ENCODE measurements at regions not wholly inside any gene's neighbourhood (a gene's known extent, or its start where the extent isn't known, plus 50 kb on each side); places are given as distances from the start of the nearest gene placed in this dataset.

DNA sequence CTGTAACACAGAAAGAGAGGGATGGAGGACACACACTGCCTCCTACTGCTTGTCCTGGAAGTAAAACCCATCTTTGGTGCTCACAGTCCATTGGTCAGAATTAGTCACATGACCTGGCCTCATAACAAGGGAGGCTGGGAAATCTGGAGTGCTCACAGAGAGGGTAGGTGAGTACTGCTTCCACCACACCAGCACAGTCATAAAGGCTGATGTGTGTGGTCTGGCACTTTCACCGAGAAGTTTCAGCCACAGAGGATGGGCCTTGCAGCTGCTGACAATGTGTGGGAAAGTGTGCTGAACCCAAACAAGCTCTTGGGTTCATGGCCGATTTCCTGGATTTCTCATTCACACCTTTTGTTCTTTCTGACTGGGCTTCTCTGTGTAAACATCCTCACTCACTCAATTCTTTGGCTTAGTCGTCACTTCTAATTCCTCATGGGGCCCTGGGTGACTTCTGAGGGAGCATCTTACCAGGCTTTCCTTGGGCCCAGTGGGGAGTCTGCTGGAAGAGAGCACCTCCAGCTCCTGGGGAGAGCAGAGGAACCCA, 100.7 kb downstream of the ASB7 start:
- peak; percentile 19 for DNase-seq

DNA sequence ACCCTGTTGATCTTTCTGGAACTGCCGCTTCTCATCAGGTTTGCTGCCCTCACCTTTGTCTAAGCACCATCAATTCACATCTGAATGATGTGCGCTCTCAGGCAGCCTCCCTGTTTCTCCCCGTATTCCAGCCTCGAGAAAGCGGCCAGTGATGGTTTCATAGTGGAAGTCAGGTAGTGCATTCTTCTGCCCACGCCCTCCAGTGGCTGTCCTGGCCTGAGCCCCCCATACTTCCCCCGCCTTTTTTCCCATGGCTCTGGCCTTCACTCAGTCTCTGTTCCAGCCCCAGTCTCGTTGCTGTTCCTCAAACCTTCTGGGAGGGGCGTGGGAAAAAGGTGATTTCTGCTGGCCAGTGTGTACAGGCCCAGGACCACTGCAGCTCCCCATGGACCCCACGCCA, 101.3 kb downstream of the ASB7 start:
- peak; percentile 6 for DNase-seq

DNA sequence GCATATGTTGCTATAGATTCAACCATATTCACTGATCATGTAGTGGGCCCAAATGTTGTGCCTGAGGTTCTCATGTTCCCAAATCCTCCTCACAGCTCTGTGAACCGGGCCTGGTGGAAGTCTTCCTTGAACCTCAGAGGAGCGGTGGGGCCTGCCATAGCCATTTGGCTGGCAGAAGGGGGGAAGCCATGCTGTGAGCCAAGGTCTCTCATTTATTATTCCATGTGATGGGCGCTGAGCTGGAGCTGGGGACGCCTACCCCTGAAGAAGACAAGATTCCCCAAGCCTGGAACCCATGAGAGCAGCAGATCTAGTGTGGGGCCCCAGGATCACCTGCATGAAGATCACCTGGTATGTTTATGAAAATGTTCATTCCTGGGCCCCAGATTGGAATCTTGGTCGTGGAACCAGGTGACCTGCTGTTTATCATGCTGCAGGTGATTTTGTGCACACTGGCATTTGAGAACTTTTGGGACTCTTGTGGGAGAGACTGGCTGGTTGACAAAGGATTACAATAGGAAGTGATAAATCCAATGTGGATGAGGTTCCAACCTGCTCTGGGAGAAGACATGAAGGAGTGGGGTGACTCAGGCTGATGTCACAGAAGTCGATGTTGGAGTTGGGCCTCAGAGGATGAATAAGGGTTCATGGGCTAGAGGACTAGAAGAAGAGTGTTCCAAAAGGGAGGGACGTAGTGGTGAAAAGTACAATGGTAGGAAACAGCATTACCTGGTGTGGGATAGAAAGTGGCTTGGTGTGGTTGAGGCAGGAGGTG, 102.1 kb downstream of the ASB7 start:
- peak; percentile 4 for DNase-seq

DNA sequence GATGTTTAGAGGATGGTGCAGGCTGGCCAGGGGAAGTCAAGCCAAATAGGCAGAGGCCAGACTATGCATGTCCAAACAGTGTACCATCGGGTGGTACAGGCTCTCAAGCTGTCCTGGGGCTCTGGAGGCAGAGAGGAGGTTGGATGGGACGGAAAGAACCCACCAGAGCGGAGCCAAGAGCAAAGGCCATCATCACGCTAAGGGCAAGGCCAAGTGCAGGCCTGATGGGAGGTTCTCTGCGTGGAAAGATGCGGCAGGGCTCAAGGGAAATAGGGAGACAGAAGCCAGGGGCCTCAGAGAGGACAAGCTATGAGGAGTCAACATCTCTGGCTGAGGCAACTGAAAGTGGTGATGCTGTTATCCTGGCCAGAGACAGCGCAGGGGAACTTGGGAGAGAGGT, 102.7 kb downstream of the ASB7 start:
- no peak for DNase-seq

DNA sequence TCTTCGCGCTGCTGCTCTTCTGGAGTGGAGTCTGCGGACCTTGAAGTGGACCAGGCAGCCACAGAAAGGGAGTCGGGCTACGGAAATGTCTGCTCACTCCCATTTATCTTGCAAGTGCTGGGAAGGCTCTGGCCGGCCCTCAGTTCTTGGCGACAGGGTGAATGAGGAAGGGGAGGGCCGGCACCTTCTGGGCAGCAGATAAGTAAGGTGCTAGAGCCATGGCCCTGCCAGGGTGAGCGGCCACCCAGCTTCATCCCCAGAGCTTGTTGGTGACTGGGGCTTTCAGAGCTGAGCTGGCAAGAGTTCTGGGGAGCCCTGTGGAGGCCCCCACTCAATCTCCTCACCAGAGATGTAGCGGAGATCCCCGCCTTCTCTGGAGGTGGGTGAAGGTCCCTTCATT, 103.5 kb downstream of the ASB7 start:
- no peak for DNase-seq

DNA sequence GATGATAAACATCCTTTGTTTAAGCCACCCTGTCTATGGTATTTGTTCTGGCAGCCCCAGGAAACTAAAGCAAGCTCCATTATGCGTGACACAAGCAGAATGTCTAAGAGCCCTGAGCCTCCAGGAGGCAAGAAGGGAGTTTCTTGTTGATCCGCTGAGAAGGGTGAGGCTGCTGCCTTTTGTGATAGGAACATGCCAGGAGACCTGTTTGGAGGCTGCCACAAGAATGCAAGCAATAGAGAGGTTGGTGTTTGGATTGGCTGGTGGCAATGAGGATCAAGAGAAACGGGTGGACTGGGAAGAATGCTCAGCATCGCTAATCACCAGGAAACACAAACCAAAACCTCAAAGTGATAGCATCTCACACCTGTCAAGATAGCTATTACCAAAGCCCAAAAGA, 104.8 kb downstream of the ASB7 start:
- DNase-seq = peak; percentile 3

DNA sequence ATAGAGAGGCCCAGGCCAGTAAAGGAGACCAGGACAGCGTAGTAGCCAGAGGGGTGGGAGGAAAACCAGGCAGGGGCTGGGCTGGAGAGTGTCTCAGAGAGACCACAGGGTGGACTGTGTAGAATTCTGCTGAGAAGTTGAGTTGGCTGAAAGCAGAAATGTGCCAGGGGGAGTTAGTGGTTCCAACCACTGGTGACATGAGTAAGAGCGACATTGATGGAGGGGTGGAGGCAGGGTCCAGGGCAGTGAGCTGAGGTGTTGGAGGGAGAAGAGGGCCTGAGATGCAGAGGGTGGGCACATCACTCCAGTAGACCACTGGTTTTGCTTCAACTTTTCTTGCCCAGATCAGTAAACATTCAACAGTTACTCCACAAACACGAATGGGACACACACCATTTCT, 106.5 kb downstream of the ASB7 start:
- DNase-seq = no peak

DNA sequence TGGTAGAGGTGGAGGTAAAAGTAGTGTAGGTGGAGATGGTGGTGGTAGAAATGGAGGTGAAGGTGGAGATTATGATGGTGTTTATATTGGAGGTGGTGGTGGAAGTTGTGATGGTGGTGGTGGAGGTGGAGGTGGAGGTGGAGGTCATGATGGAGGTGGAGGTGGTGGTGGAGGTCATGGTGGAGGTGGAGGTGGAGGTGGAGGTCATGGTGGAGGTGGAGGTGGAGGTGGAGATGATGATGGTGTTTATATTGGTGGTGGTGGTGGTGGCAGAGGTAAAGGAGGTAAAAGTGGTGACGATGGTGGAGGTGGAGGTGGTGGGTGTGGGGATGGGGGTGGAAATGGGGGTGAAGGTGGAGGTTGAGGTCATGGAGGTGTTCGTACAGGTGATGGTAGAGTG, 107.8 kb downstream of the ASB7 start:
- peak; percentile 18 for DNase-seq

DNA sequence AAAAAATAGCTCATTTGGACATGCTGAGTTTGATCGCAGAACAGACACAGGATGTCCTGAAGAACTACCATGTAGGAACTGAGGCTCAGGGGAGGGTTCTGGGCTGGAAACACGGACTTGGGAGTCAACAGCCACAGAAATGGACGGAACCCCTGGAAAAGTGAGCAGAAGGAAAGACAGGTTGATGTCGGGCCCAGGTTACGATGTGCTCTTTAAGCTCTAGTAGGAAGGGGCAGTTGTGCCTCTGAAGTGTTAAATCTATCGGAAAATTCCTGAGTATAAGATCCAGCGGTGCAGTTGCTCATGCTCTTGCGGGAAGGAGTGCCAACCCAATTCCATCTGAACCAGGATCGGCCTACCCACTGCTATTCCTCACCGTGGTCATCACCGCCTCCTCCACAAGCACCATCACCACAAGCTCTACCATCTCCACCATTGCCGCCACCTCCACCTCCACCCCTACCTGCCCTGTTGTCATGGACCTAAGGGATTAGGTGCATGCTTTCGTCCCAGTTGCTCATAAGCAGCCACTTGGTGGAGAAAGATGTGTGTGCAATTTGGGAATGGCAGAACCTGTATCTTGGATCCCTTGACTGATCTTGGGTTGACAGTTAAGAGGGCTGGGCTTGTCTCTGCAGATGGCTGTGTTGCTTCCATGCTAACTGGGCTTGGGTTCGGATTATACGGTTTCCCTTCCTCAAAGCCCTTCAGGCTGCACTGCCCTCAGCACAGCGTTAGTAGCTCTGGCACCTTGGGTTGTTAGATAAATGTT, 108.5 kb downstream of the ASB7 start:
- peak; percentile 4 for DNase-seq

DNA sequence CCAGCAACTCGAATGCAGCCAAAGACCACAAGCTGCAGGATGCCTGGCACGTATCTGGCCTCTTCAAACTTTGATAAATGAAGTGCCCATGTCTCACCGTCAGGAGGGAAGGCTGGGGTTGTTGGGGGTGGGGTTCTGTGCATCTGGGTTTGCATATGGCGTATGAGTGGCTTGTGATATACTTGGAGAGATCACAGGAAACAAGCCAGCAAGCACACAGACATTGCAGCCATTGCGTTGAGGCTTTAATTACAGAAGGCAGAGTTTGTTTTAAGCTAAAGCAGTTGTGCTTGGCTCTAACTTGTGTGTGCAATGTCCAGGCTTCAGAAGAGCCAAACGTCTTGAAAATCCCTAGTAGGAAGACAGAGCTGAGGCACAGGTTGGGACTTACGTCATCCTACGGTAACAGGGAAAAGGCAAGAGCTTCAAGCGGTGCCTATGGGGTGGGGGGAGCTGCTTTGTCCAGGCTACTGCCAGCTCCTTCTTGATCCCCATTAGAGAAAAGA, 109.2 kb downstream of the ASB7 start:
- DNase-seq = peak; percentile 58

DNA sequence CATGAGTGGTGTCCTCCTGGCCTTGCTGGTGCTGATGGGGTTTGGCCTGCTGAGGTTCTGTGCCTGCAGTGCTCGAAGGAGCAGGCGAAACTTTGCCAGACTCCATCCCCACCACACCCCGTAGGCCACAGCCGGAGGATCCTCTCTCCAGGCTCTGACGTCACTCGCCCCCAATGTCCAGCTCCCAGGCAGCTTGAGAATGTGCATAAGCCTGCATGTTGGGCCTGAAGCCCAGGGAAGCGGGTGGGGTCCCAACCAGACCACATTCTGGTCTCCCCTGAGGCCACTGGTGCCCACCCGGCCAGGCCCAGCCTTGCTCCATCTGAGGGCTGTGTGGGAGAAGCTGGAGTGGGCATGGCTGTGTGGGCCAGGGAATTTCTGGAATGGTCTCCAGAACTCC, 109.8 kb downstream of the ASB7 start:
- peak; percentile 85 for DNase-seq

DNA sequence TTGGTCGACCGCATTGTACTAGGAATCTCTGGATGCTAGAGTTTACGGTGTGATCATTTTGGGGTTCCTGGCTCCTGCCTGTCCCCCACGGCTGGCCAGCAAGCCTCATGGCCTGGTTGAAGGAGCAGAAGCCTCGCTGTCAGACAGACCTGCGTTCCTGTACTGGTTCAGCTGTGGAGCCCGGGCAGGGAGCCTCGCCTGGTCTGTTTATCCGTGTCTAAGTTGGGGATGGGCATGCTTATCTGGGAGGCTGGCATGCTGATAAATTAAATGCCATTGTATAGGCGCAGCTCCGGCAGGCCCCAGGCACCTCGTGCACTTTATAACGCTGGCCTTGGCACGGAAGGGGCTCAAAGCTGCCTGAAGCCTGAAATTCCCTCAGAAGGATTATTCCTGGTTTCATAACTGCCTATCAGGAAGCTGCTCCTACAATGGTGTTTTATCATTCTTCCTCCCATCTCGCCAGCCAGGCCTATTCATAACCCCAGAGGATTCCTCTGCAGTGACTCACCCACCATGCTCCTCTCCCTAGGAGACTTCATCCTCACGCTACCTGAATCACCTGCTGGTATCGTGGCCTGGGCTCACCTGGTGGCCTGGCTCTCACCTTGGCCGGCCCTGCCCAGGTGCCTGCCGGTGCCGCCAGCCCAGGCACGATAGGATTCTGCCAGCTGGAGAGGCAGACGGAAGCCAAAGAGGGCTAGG, 110.9 kb downstream of the ASB7 start:
- peak; percentile 27 for DNase-seq

DNA sequence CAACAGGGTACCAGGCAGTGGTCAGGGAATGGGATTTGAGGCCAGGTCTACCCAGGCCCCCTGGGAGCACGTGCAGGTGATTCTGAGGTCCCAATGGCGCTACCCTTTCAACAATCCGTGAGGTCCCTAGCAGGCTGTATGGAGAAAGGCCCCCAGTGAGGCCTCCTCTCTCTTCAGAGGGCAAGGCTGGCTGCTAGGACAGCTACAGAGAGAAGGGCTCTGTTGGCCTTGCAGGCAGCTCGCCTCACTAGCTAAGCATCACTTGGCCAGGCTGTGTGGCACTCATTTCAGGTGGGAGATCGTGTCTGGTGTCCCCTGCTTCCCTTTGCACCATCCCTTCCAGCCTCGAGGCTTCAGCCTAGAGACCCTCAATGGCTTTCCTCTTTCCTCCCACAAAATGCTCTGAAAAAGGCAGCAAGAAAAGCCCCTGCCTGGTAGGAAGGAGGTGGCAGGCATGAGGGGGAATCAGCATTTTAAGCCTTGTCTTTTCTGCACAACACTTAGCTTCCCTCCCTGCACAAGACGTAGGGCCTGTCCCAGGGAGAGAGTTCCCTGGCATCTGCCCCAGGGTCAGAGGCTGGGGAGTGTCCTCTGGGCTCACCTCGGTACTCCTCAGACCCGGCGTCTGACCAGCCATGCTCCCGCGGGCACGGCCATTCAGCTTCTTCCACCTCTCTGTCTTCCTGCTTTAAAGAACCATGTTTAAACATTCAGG, 111.8 kb downstream of the ASB7 start:
- peak; percentile 16 for DNase-seq

DNA sequence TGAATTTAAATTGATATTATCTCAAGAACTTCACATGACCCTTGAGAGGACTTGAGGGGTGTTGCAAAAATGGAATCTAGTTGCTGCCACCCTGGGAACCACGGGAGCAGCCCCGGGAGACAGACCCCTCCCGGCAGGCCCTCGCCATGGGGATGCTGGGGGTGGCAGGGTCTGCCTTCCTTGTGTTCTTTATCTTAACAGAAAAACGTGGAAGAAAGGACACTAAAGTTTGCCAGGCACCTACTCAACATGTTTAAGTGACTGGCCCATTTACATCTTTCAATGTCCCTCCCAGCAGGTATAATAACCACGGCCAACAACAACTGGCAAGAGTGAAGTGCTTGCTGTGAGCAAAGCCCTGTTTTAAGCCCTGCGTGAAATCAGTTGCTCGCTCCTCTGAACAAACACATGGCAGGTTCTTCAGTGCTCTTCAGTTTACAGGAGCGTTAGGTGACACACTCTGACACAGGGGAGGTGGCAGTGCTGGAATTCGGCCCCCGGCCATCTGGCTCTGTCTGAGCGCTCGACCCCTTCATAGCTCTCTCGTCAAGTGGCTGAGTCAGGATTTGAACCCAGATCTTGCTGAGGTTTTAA, 112.5 kb downstream of the ASB7 start:
- peak; percentile 10 for DNase-seq

DNA sequence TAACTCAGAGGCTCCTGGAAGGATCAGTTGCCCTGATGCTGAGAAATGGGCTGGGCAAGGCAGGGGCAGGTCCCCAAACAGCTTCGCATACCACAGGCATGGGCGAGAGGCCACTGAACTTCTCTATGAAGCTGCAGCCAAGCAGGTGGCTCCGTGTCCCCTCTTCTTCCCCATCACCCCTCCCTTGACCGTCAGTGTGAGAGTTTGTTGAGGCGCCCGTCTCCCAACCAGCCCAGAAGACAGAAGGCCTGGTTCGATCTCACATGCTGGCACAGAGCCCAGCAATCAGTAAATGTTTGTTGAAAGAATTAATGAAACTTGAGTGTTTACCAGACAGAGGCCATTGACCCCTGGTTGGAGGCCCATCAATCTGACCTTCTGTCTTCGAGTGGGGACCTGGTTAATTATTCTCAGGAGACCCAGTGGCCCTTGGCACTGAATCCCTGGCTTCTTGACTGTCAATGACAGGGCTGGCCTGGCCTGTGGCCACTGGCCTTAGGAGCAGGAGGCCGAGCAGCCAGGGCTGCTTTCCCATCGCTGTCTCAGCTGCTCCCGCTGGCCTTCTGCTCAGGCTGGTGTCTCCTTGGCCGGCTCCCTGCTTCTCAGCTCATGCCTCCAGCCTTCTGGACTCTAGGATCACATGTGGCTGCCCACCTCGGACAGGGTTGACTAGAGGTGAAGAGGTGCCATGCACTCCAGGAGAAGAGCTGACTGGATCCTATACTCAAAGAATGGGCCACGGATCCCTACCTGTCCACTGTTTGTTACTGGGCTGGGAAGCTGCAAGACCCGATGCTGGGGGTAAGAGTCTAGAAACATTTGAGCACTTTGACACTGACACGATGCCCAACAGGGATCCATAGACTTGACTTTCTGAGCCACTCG, 113.4 kb downstream of the ASB7 start:
- peak; percentile 15 for DNase-seq

DNA sequence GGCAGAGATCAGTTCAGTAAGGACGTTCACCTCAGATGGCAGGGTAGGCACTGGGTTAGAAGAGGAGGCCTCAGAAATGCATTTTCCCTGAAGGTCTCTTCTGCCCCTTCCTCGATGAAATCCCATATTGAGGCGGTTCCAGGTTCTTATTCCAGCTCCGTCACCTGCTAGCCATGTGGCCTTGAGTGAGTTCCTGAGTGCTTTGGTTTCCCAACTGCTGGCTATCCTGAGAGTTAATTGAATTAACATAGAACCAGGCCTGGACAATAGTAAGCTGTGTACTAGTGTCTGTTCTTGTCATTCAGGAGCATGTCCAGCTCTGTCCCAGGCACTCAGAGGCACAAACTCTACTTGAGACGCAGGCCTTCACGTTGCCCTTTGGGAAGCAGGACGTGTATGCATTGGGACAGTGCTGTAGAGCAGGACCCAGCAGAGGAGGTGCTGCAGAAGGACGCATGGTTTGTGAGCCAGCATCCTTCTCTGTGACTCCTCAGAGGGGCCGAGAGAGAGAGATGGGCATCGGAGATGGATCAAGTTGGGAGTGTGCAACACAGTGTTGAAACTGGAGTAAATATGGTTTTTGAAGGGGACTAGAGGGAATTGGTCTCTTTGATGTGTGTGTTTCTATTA, 114.2 kb downstream of the ASB7 start:
- DNase-seq = peak; percentile 7

DNA sequence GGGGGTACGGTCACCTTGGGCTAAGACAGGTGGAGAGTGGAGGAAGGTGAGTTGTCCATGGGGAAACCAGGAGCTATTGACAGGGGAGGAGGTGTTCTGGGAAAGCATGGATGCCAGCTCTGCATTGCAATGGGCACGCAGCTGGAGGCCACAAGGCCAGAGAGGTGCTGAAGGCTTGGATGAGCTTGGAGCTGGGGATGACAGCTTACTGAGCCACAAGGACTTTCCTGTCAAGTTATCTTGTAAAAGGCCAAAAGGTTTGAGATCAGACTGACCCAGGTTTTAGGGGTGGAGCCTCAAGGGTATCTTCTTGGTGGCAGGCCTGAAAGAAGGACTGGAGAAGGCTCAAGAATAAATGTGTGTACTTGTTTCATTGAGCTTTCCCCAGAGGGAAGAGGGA, 115.2 kb downstream of the ASB7 start:
- peak; percentile 7 for DNase-seq

DNA sequence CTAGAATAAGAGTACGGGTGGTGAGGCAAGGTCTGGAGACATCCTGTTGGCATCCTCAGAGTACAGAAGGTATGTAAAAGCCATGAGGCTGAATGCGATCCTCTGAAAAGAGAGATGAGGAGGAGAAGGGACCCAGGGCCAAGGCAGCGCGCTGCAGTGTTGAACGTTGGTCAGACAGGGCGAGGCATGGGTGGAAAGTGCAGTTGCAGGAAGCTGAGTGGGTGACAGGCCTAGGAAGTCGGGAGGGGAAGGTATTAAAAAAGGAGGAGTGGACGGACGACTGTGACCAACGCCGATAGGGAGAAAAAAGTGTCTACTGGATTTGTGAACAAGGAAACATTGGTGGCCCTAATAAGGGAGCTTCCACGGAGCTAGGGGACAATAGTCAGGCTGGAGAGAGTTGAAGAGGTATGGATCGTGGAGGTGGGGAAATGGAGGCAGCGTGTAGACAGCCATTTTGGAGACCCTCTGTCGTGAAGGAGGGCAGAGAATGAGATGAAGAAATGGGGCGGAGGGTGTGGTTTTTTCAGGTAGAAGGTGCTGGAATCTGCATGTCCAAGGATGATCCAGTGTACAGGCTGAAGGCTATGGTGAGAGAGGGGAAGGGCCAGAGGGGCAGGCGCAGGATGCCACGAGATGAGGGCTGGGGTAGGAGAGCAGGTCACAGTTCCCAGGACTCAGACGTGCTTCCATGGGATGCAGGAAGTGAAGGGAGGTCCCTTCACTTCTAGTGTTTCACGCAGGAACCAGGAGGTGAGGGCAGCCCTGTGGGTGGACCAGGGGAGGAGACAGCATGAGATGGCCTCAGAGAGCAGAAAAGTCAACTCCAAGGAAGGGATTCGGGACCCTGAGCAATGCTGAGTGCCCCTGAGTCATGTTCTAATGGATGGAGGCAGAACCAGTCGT, 115.9 kb downstream of the ASB7 start:
- DNase-seq = no peak

DNA sequence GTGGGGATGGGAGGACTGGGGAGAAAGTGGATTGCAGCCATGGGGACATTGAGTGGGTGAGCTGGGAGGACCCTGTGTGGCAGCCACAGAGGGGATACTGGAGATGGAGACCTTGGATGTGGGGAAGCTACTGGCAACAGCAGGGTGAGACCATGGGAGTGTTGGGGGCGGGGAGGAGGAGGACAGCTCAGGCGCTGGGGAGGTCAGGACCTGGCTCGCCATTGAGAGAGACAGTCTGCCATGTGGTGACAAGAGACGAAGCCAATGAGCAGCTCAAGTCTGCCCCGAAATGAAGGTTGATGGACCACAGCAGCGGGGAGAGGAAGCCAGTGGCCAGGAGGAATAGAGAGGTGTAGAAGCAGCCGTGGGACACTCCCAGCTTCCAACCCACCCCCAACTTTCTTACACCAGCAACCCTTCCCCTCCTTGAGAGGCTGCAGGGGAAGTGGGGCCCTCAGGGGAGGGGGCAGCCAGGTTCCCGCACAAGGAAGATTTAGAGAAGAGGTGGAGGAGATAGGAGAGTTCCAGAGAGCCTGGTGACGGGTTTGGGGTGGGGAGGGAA, 118.1 kb downstream of the ASB7 start:
- peak; percentile 16 for DNase-seq
